ENCODE measurements at regions not wholly inside any gene's neighbourhood (a gene's known extent, or its start where the extent isn't known, plus 50 kb on each side); places are given as distances from the start of the nearest gene placed in this dataset.
"Not testable (repeated sequence)": the region's sequence is repeated elsewhere in the genome, so short reads cannot be mapped to it uniquely, and the experiment has no call there.

DNA sequence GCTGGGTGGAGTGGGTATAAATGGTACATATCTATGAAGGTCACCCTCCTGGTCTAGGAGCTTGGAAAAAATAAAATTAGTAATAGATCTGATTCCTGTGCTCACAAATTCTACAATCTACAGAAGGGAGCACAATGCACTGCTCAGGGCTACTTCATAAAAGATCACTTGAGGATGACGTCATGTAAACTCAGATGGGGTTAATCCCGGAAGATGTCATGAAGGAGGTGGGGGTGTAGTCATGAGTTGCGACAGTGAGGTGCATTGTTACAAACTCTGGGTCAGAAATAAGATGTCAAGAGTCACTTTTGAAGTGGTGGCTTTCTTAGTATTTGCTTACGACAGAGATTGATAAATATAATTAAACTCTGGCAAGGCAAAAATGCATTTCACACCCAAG lies 68.2 kb downstream of the LHX9 start:
- DNase-seq (ENCODE audit: low read depth) = no peak

DNA sequence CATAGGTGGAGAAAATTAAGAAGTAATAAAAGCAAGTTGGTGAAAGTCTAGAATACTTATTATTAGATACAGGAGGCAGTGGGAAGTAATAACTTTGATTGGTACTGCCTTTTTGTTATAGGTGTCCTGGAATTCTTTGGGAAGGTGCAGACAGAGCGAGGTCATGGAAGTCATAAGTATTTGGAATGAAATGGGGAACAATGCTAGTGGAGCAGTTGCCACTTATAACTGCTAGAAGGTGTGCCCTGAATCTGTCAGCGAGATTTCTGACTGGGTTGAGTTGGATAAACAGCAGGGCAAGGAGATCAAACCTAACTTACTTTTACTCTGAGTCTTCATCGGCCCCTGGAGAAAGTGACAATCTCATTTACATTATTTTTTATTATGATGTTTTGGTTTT lies 69.6 kb downstream of the LHX9 start:
- no peak for DNase-seq (ENCODE audit: low read depth)

DNA sequence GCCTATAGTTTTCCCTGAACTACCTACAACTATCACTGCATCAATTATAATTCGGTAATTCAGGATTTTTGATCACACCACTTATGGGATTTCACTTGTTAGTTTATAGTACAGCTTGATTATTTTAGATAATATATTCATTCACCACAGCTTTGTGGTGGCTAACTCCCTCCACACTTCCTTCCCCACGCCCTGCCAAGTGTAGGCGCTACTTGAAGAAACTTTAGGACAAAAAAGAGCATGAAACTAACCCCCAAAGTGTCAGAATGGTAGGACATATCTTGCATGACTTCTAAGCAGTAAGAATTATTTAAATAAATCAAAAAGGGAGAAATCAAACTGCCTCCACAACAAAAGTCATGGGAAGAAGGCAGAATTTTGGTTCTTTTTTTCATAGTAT lies 70.1 kb downstream of the LHX9 start:
- DNase-seq (ENCODE audit: low read depth) = no peak

DNA sequence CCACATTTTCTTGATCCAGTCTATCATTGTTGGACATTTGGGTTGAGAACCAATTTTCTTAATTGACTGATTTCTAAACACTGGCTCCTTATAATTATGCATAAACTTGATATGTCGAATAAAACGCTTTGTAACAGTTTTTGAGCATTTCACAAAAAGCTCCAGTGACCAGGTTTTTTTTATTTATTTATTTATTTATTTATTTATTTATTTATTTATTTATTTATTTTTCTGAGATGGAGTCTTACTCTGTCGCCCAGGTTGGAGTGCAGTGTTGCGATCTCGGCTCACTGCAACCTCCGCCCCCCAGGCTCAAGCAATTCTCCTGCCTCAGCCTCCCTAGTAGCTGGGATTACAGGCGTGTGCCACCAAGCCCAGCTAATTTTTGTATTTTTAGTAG lies 71.4 kb downstream of the LHX9 start:
- DNase-seq (ENCODE audit: low read depth) = not testable (repeated sequence)

DNA sequence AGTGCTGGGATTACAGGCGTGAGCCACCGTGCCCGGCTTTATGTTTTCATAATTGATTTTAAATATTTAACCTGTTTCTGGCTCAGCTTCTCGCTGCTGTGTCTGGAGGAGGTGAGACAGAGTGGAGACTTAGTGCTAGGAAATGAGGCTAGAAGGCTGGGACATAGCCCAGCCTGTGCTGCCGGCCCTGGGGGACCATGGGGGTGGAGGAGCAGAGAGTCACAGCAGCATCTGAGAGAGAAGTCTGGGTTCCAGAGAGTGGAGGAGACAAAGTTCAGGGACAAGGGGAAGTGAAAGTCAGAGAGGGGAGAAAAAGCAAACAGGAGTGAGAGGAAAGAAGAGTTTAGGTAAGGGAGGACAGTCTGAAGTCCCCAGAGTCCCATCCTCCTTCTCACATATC lies 71.9 kb downstream of the LHX9 start:
- no peak for DNase-seq (ENCODE audit: low read depth)

DNA sequence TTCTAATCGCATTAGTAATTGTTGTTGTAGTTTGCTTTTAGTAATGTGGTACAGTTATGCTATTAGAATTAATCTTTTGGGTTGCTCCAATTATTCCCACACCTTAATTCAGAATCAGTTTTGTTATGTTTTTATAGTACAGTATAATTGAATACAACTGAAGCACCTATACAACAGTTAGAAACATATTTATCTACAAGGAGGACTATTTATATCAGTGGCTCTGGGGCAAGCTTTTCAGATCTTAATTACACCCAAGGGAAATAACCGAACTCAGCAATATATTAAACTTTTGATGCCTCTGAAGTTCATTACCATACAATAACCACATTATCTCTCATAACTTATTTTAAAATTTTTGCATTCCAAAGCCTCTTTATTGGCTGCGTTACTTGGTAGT lies 74.4 kb downstream of the LHX9 start:
- no peak for DNase-seq (ENCODE audit: low read depth)

DNA sequence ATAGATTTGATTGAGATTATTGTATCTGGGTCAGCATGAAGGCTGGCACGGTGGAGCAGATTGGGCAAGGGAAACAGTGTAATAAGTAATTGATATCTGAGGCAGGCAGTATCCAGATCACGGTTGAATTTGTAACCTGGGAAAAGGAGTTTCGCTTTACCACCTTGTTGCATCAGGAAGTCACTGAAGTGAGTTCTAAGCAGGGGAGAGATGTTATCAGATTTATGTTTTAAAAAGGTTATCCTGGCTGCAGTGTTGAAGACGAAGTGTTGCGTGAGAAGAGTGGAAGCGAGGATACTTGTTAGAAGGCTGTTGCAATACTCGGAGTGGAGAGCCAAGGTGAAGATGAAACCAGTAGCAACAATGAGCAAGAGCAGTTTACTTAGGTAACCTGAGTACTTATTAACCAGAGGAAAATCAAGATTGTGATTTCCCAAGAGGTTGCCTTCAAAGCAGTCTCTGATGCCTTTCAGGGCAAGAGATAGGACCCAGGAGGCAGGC lies 77.8 kb downstream of the LHX9 start:
- DNase-seq (ENCODE audit: low read depth) = no peak

DNA sequence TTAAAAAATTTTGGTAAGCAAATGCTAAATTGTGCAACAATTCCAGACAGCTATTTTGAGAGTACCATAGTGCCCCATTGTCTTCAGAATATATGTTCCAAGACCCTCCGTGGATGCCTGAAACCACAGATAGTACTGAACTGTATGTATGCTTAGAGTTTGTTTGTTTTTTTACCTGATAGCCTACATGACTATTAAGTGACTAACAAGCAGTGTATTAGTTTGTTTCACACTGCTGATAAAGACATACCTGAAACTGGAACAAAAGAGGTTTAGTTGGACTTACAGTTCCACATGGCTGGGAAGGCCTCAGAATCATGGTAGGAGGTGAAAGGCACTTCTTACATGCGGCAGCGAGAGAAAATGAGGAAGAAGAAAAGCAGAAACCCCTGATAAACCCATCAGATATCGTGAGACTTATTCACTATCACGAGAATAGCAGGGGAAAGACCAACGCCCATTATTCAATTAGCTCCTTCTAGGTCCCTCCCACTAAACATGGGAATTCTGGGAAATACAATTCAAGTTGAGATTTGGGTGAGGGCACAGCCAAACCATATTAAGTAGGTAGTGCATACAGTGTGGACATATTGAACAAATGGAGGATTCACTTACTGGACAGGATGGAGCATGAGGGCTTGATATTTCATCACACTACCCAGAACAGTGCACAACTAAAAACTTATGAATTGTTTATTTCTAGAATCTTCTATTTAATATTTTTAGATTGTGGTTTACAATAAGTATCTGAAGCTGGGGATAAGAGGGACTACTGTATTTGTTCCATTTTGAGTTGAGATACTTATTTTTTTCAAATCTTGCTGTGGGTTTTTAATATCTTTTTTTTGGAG lies 78.5 kb downstream of the LHX9 start:
- no peak for DNase-seq (ENCODE audit: low read depth)

DNA sequence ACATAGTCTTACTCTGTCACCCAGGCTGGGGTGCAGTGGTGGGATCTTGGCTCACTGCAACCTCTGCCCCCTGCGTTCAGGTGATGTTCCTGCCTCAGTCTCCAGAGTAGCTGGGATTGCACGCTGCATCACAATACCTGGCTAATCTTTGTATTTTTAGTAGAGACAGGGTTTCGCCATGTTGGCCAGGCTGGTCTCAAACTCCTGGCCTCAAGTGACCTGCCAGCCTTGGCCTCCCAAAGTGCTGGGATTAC lies 79.0 kb downstream of the LHX9 start:
- not testable (repeated sequence) for DNase-seq (ENCODE audit: low read depth)

DNA sequence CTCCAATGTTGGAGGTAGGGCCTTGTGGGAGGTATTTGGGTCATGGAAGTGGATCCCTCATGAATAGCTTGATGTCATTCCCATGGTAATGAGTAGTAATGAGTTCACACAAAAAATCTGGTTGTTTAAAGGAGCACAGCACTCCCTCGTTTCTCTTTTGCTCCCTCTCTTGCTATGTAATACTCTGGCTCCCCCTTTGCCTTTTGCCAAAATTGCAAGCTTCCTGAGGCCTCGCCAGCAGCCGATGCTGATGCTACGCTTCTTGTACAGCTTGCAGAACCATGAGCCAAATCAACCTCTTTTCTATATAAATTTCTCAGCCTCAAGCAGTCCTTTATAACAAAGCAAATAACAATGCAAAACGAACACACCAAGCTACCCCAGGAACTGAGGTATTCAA lies 80.9 kb downstream of the LHX9 start:
- no peak for DNase-seq (ENCODE audit: low read depth)

DNA sequence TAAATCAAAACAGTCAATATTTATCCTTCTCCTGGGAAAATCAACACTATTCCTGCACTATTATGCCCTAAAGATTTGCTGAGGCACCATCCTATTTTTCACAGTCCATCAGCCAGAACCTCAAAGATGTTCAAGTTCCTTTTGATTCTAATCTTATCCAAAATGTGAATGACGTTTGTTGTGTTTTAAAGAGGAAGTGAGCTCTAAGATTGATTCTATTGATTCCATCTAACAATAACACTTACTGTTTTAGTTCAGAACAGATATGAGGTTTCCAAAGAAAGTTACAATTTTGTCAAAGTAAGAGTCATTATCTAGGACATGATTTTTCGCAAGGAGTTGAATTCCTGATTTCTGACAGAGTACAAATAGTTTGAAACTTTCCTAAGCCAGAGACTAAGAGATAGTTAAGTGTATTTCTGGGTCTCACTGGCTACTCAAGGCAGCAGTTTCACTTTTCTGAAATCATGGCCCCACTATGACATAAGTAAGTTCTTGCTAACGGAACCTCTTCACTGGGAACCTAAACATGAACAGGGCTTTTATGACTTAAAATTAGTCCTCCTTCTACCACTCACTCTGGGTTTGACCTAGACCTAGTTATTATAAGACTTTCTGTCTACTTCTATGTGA lies 84.7 kb downstream of the LHX9 start:
- no peak for DNase-seq (ENCODE audit: low read depth)

DNA sequence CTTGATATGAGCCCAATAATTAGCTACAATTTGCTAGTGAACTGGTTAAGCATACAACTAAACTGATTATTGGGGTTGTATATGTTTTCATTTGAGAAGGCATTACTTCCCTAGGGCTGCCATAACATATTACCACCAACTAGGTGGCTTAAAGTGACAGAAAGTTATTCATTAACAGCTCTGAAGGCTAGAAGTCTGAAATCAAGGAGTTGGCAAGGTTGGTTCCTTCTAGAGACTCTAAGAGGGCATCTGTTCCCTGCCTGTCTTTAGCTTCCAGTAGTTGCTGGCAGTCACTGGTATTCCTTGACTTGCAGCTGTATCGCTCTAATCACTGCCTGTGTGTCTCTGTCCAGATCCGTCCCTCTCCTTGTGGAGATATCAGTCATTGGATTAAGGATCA lies 86.3 kb downstream of the LHX9 start:
- DNase-seq (ENCODE audit: low read depth) = no peak

DNA sequence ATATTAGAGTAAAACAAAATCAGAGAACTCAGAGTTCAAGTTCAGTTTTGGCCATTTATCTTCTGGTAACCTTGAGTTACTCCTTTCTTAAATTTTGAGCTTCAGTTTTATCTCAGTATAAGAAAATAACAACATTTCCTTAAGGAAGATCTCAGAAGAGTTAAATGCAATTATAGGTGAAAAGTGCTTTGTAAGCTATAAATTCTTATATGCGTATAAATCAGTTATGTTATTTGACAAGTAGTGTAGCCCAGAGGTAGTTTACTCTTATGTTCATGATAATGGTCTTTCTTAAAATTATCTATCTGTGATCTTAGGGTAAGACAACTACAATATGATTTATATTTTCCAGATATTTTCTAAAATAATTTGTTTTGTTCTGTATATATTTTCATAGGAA lies 89.8 kb downstream of the LHX9 start:
- DNase-seq (ENCODE audit: low read depth) = no peak

DNA sequence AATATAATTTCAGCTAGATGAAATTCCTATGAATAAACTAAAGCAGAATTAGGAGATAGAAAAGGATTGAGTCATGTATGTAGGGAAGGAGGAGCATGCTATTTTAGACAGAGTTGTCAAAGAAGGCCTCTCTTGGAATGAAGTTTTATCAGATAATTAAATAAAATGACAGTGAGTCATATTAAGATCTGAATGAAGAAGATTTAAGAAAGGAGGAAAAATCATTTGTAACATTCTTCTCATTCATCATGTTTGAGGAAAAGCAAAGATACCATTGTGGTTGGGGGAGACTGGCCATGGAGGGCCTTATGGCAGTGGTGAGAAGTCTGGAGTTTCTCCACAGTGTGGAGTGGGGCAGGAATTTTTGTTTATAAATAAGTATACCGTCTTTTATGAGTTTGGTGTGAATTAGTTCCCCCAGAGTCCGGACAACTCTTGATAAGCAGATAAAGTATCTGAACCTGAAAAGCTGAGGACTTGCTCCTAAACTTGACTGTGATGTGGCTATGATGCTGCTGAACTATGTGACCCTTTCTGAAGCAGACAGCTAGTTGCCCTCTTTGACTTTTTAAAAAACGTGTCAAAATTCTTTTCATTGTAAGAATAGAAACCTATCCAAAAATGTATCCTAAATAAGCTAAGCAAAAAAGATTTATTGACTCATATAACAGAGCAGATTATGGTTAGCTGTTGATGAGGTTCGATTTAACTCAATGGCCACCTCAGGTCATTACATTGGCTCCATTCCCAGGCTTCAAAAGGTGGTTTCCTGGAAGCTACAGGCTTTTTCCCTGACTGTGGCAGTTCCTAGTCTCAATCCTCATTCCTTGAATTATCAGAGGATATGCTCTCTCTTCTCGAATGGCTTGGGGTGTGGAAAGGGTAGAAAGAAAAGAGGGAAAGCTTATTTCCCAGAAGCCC lies 90.8 kb downstream of the LHX9 start:
- DNase-seq (ENCODE audit: low read depth) = no peak

DNA sequence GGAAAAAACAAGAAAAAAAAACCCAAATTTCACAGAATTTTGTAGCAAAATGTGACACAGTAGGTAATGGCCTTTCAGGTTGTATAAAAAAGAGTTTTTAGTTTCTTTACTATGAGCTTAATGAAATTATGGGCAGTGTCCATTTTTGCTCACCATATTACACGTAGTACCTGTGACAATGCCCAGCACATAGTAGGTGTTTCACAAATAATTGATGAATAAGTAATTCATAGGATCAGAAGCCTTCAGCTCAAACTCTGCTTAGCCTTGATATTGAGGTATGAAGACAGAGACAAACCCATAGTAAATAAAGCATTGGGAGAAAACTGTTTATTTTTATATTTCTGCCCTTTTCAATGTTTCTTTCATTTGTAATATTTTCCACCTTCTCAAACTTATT lies 97.2 kb downstream of the LHX9 start:
- DNase-seq (ENCODE audit: low read depth) = no peak

DNA sequence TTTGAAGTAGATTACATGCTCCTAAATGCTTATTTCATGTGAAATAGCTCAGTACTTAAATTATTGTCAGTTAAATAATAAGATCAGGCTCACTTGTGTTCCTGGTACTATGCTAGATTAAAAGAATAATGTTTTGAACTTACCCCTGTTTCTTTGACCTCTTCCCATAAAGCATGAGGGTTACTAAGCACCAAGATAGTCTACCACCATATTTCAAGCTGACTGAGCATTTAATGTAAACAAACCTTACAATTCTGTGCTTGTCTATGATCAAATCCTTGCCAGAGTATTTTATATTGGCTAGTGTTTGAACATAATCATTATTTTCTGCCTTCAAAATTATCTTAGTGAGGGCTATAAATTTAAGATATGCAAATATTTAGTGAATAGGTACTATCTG lies 98.1 kb downstream of the LHX9 start:
- DNase-seq (ENCODE audit: low read depth) = no peak

DNA sequence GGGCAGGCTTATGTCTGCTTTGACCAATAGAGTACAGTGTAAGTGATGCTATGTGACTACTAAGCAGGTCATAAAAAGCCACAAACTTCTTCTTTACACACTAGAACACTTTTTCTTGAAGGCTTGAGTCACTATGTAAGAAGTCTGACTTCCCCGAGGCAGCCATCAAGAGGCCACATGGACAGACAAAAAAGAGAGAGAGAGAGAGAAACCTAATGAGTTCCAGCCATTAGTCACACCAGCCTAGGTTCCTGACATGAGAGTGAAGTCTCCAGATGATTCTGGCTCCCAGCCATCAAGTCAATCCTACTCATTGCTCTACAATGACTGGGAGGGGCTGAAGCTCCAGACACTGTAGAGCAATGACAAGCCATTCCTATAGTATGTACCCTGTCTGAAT lies 101.4 kb downstream of the LHX9 start:
- peak; percentile 88 for DNase-seq (ENCODE audit: low read depth)

DNA sequence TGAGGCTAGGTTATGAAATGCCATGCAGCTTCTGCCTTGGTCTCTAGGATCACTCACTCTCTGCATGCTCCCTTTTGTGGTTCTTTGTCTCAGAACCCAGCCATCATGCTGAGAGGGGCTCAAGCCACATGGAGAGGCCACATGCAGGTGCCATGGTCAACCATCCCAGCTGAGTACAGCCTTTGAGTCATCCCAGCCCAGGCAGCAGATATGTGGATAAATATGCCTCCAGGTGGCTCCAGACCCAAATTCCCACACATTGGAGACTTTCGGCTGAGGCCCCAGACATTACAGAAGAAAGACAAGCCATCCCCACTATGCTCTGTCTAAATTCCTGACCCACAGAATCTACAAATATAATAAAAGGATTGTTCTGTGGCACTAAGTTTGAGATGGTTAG lies 102.0 kb downstream of the LHX9 start:
- DNase-seq (ENCODE audit: low read depth) = no peak

DNA sequence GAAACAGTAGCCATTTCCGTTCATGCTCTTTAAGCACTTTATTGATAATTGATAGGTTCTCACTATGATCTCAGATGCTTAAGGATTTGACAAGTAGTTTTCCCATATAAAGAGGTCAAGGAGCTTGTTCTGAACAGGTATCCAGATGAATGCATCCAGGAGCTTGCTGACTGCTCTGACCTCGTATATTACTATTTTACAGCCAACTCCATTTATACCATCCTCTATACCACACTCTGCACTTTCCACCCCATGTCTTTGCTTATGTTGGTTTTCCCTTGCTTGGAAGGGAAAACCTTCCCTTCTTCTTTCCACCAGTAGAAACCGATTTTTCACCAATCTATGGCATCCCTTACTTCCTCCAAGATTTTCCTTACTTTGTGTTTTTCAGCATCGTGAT lies 107.2 kb downstream of the LHX9 start:
- no peak for DNase-seq (ENCODE audit: low read depth)

DNA sequence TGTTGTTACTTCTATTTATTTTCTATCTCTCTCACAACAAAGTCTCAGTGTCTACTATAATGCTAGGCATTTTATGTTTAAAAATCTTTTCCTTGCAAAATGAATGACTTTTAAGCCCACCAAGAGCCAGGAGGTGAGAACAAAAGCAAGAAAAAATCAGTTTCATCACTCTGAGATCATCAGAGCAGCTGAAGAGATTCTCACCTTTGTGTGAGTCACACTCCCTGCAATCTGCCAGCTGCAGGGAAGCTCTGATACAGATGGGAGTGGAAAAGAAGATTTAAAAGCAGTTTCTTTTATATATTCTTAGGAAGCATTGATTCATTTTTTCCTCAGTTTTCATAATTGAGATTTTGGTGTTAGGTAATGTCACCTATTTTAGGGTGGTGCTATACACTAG lies 107.6 kb downstream of the LHX9 start:
- no peak for DNase-seq (ENCODE audit: low read depth)

DNA sequence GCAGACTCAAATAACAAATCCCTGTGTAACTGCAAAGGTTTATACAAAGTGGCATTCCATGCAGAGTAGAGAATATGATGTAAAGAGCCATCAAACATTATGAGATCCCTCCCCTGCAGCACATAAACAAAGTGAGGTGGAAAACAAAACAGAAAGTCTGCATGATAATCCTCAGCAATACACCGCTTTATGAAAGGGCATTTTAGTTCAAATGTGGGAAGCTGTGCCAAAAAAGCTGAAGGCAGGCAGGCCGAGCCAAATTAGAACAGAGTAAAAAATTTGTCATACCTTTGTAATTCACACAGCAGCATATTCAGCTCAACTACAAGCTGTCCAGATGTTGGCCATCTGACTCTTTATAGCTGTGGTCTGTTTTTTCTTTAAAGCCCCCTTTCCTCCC lies 113.5 kb downstream of the LHX9 start:
- DNase-seq (ENCODE audit: low read depth) = peak; percentile 61

DNA sequence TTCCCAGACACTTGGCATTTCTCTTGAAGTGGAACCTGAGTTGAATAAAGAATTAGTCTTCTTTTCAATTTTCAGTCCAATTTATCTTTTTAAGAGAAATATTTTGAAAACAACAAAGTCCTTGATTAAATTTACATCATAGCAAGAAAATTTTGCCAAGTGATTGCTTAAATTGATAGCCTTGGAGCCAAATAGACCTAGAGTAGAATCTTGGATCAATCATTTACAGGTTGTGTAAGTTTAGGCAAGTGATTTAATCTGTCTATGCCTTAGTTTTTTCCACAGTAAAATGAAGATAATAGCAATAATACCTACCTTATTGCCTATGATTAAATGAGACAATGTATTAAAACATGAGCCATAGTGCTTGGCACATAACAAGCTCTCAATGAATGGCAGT lies 113.9 kb downstream of the LHX9 start:
- no peak for DNase-seq (ENCODE audit: low read depth)

DNA sequence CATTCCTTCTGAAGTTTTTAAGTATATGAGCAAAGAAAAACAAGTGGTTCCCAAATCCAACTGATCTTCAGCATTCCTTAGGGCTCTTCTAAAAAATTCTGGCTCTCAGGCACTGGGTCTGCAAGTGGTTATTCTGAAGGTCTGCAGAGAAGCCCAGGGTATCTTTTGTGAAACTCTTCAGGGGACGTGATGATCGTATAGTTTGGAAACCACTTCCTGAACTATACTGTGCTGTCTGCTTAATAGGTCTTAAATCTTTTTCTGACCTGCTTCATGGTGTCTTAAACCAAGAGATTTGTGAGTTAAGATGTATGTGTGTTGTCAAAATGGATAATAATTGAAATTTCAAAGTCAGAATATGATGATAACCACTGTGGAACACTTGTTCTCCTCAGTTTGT lies 115.5 kb downstream of the LHX9 start:
- DNase-seq (ENCODE audit: low read depth) = no peak
